Type B pancreatic cell (in vitro differentiated cells): ENCODE measurements at regions not wholly inside any gene's neighbourhood (a gene's known extent, or its start where the extent isn't known, plus 50 kb on each side); places are given as distances from the start of the nearest gene placed in this dataset.

Source experiments
- DNase-seq: peaks from one replicate; pipeline ENCODE4 v3.0.0; 2021; ENCODE audit warnings: mixed read lengths; ENCODE audit not compliant: unreplicated experiment; ENCODE audit errors: extremely low spot score
- H3K27ac Mint-ChIP-seq: 2 replicates; pipeline ENCODE4 v1.8.0; 2021; ENCODE audit warnings: mild to moderate bottlenecking, mixed read lengths
- H3K27me3 Mint-ChIP-seq: 2 replicates; pipeline ENCODE4 v1.8.0; 2021; ENCODE audit warnings: mixed read lengths
- H3K36me3 Mint-ChIP-seq: 2 replicates; pipeline ENCODE4 v1.8.0; 2021; ENCODE audit warnings: mixed read lengths
- H3K4me1 Mint-ChIP-seq: one replicate; pipeline ENCODE4 v1.8.0; 2021; ENCODE audit warnings: mixed read lengths; ENCODE audit not compliant: unreplicated experiment
- H3K4me3 Mint-ChIP-seq: 2 replicates; pipeline ENCODE4 v1.8.0; 2021; ENCODE audit warnings: mild to moderate bottlenecking, mixed read lengths
- H3K9me3 Mint-ChIP-seq: 2 replicates; pipeline ENCODE4 v1.8.0; 2021; ENCODE audit warnings: mixed read lengths
- TF ChIP-seq, protein P1 (sequence below): fragments of 200-600 bp; sonication (generic); conservative IDR thresholded peaks from 2 replicates; pipeline ENCODE4 v1.5.0; 2021; ENCODE audit warnings: antibody characterized with exemption, mild to moderate bottlenecking

DNA sequence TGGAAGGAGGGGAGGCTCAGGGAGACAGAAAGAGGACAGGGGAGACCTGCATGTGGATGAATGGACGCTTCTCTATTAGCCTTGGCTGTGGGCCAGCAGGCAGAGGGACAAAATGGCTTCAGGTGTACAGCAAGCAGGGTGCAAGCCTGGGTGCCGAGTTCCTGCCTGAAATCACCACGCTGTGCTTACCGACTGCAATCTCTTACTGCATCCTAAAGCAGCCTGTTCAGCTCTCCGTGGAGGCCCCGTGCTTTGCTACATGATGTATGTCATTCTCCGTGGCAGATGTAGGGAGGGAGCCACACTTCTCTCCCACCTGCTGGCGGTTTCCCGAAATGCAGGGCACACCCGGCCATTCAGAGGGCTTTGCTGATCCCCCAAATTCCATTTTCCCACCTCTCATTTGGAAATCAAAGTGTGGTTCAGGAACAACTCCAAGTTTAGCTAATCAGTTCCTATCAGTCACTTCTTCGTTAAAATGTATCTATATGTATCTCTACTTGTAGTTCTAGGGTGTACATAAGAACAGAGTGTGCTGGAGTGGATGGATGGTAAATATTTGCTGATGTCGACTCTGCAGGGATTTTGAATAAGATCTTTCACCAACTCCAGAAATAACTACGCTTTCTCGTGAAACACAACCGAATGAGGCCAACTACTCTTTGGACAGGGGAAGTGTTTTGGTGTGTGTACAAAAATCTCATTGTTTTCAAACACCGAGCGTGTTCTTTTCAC lies 122.3 kb upstream of the BACE2 start:
- no peak overlapping the region for H3K27ac Mint-ChIP-seq
- H3K4me3 Mint-ChIP-seq, result no peak overlapping the region
- TF ChIP-seq, protein P1, sequence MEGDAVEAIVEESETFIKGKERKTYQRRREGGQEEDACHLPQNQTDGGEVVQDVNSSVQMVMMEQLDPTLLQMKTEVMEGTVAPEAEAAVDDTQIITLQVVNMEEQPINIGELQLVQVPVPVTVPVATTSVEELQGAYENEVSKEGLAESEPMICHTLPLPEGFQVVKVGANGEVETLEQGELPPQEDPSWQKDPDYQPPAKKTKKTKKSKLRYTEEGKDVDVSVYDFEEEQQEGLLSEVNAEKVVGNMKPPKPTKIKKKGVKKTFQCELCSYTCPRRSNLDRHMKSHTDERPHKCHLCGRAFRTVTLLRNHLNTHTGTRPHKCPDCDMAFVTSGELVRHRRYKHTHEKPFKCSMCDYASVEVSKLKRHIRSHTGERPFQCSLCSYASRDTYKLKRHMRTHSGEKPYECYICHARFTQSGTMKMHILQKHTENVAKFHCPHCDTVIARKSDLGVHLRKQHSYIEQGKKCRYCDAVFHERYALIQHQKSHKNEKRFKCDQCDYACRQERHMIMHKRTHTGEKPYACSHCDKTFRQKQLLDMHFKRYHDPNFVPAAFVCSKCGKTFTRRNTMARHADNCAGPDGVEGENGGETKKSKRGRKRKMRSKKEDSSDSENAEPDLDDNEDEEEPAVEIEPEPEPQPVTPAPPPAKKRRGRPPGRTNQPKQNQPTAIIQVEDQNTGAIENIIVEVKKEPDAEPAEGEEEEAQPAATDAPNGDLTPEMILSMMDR, result peak; percentile 73

GRCh38 chr21:41048145-41048544 lies 119.8 kb upstream of the BACE2 start:
- TF ChIP-seq, protein P1, result no peak
- no peaks in the 10 kb centered on the region for H3K36me3 Mint-ChIP-seq
- no peak overlapping the region for H3K4me3 Mint-ChIP-seq
- H3K27ac Mint-ChIP-seq, result no peak overlapping the region
- H3K4me1 Mint-ChIP-seq, result peaks cover 11% of the 10 kb centered on the region
- no peaks in the 10 kb centered on the region for H3K27me3 Mint-ChIP-seq
- no peak for DNase-seq
- H3K9me3 Mint-ChIP-seq, result no peaks in the 10 kb centered on the region

More for the DNA sequence above, 122.3 kb upstream of the BACE2 start:
- H3K27me3 Mint-ChIP-seq, result no peaks in the 10 kb centered on the region
- H3K9me3 Mint-ChIP-seq, result peaks cover 8% of the 10 kb centered on the region
- DNase-seq, result no peak
- H3K4me1 Mint-ChIP-seq, result peaks cover 11% of the 10 kb centered on the region
- no peaks in the 10 kb centered on the region for H3K36me3 Mint-ChIP-seq

DNA sequence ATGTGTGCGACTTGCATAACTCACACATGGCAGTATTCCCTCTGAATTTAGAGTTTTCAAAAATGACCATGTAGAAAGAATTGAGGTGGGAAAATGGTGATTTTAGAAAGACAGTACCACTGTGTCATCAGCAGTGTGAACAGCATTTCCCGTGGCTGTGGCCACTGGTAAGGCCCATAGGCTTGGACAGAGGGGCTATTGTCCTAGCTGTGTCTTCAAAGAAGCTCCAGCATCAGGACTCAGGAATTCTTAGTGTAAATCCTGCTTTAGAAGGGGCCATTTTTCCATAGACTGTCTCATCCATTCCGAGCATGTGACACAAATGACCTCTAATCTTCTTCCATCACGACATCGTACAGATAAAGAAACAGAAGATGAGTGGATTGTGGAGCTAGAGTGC lies 119.3 kb upstream of the BACE2 start:
- no peaks in the 10 kb centered on the region for H3K27me3 Mint-ChIP-seq
- H3K9me3 Mint-ChIP-seq, result no peaks in the 10 kb centered on the region
- no peak overlapping the region for H3K4me3 Mint-ChIP-seq
- TF ChIP-seq, protein P1, result no peak
- no peak overlapping the region for H3K27ac Mint-ChIP-seq
- DNase-seq, result no peak
- no peaks in the 10 kb centered on the region for H3K36me3 Mint-ChIP-seq
- peaks cover 11% of the 10 kb centered on the region for H3K4me1 Mint-ChIP-seq

DNA sequence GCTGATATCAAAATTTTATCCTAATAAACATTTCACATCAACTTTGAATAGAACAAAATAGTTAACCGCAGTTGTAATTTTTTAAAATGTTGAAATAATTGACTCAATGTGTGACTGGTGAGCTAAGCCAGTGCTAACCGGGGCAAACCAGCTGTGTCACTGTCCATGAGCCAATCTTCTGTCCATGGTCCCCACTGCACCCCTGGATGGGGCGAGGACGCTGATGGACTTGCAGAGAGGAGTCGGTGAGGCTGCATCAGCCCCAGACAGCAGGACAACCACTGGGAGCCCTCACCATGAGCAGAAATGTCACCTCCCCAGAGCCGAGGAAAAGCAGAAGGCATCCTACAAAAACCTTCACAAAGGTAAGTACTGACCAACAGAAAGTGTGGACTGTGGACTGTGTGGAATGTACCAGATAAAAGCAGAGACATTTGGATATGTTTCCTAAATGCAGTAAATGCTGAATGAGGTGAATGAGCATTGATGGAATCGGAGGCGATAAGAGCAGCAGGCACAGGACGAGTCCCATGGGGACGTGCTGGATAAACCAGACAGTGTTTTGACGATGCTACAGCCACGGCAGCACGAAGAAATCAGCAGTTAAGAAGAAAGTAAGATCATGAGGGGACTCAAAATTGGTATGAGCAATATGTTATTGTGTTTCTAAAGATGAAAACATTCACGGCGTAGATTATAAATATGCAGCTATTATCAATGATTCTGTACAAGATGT lies 115.0 kb upstream of the BACE2 start:
- no peaks in the 10 kb centered on the region for H3K27me3 Mint-ChIP-seq
- no peak overlapping the region for H3K27ac Mint-ChIP-seq
- H3K9me3 Mint-ChIP-seq, result no peaks in the 10 kb centered on the region
- H3K4me3 Mint-ChIP-seq, result no peak overlapping the region
- TF ChIP-seq, protein P1, result no peak
- H3K36me3 Mint-ChIP-seq, result no peaks in the 10 kb centered on the region
- no peaks in the 10 kb centered on the region for H3K4me1 Mint-ChIP-seq
- no peak for DNase-seq

GRCh38 chr21:41054018-41054578 lies 113.9 kb upstream of the BACE2 start:
- Mint-ChIP-seq H3K27ac (no peak overlapping the region), H3K9me3 (no peaks in the 10 kb centered on the region), H3K4me3 (no peak overlapping the region), H3K36me3 (no peaks in the 10 kb centered on the region), H3K4me1 (no peaks in the 10 kb centered on the region), H3K27me3 (no peaks in the 10 kb centered on the region)
- DNase-seq, result no peak
- TF ChIP-seq, protein P1, result no peak
